Transverse colon (tissue), 4 donors: ENCODE measurements at regions not wholly inside any gene's neighbourhood (a gene's known extent, or its start where the extent isn't known, plus 50 kb on each side); places are given as distances from the start of the nearest gene placed in this dataset.

Experiments
- DNase-seq: peaks from one replicate; pipeline ENCODE4 v3.0.0-alpha.2; 2019
- H3K27ac ChIP-seq, 4 donors: fragments of 200-600 bp; sonication (generic); 2 replicates each; pipeline ENCODE4 v1.5.1; 2016 to 2018; ENCODE audit warnings: inconsistent platforms in 4 of 4
- H3K27me3 ChIP-seq: fragments of 200-600 bp; sonication (generic); 2 replicates; pipeline ENCODE4 v1.5.1; 2017; ENCODE audit warnings: inconsistent platforms
- H3K36me3 ChIP-seq, 4 donors: fragments of 200-600 bp; sonication (generic); 2 replicates each; pipeline ENCODE4 v1.5.1; 2017 to 2019; ENCODE audit warnings: inconsistent platforms in 4 of 4
- H3K4me1 ChIP-seq, 4 donors: fragments of 200-600 bp; sonication (generic); 2 replicates each; pipeline ENCODE4 v1.5.1; 2017 to 2020; ENCODE audit warnings: inconsistent platforms in 4 of 4
- H3K4me3 ChIP-seq, 4 donors: fragments of 200-600 bp; sonication (generic); 1 replicate in 1 of 4; 2 replicates in 3 of 4; pipeline versions ENCODE4 v1.5.1 to v1.6.1; 2017 to 2019; ENCODE audit warnings: inconsistent platforms in 4 of 4
- H3K9me3 ChIP-seq, 2 donors: fragments of 200-600 bp; sonication (generic); 2 replicates each; pipeline ENCODE4 v1.5.1; 2017 to 2019; ENCODE audit warnings: inconsistent platforms in 2 of 2
- CTCF ChIP-seq, 5 experiments: fragments of 200-600 bp in 3 of 5; fragments of 450-650 bp in 2 of 5; sonication (generic) in 3 of 5; IDR thresholded peaks; 1 replicate in 2 of 5; 2 replicates in 3 of 5; pipeline ENCODE4 v1.5.1; 2016 to 2017; ENCODE audit warnings: antibody characterized with exemption in 5 of 5, inconsistent platforms in 3 of 5, mild to moderate bottlenecking in 2 of 5, moderate library complexity in 1 of 5
- EP300 ChIP-seq: sonication (generic); formaldehyde crosslinking; IDR thresholded peaks from one replicate; pipeline ENCODE4 v1.6.1; 2017; ENCODE audit warnings: antibody characterized with exemption, low read depth
- POLR2A ChIP-seq: fragments of 450-650 bp; IDR thresholded peaks from one replicate; pipeline ENCODE4 v1.6.1; 2016; ENCODE audit warnings: antibody characterized with exemption, mild to moderate bottlenecking, moderate library complexity
- POLR2AphosphoS5 ChIP-seq, 3 donors: sonication (generic); formaldehyde crosslinking; IDR thresholded peaks; one replicate each; pipeline ENCODE4 v1.6.1; 2016; ENCODE audit warnings: antibody characterized with exemption in 3 of 3
- WGBS, 2 donors: methylation state at CpG; one replicate each; pipeline ENCODE4 v1.1.5; 2018; ENCODE audit warnings: low coverage in 1 of 2; 5-methylcytosine and 5-hydroxymethylcytosine counted together
- in situ Hi-C, 4 donors: fragments of 200-750 bp; cut with MboI; loops; one replicate each; pipeline versions ENCODE4 v1.15.0 to v1.15.1; 2017; ENCODE audit warnings: low sequenced_read_pairs in 3 of 4, low pct_ligation_motif_present in 1 of 4, low pct_unique_long_range_greater_than_20kb in 1 of 4
- intact Hi-C: fragments of 100-400 bp; cut with DNase I; formaldehyde crosslinking; loops from one replicate; pipeline ENCODE4 v1.15.1; 2023; ENCODE audit warnings: low total_unique reads

DNA sequence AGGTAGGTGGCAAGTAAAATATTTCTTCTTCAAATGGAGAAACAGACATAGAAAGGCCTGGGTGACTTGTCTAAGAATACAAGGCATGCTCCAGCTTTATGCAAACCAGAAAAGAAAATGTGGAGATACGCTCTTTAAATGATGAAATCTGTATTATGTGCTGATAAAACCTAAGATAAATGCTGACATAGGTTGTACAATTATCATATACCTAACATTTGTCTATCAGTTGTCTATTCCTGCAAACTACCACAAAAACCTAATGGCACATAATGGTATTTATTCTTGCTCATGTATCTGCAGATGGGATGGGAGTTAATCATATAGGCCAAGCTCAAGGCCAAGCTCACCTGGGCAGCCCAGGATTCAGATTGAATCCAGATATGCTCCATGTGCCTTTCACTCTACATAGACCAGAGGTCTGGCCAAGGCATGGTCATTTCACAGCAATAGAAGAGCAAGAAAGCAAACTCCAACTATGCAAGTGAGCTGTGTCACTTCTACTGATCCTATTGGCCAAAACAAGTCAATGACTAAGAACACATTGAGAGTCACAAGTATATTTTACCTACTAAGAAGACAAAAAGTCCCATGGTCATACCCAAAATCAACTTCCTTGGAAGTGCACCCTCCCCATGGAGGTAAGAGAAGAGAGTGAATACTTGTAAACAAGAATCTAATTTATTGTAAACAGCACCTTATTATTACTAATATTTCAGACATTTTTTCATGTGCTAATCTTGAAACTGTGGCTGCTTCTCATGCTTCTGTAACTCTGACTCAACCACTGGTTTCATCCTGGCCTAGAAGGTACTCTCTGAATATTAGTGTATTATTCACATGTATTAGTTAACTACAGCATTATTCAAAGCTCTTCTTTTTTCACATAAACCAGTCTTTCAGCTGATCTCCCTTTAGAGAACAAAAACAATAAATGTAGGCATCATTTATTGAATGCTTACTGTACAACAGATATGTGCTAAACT lies 270.7 kb upstream of the SOX9 start:
- Histone ChIP-seq H3K4me1 (no peaks in the 10 kb centered on the region), H3K36me3 (no peaks in the 10 kb centered on the region), H3K27ac (no peak overlapping the region), H3K9me3 (no peaks in the 10 kb centered on the region), H3K27me3 (no peaks in the 10 kb centered on the region), H3K4me3 (no peak overlapping the region)
- intact Hi-C loops = no loop called here
- 48 to 88% methylated on average over 1 of the region's 1 CpG for WGBS, 2 donors
- in situ Hi-C loops = no loop called here
- no peak for DNase-seq
- TF ChIP-seq POLR2A = no peak
- no peak for TF ChIP-seq EP300
- TF ChIP-seq CTCF (IDR thresholded peaks at IDR 0.05) = no peak
- TF ChIP-seq POLR2AphosphoS5 (IDR thresholded peaks at IDR 0.05) = no peak

- no peak for DNase-seq
- Histone ChIP-seq H3K4me1 (no peaks in the 10 kb centered on the region), H3K36me3 (no peaks in the 10 kb centered on the region), H3K27ac (no peak overlapping the region), H3K9me3 (no peaks in the 10 kb centered on the region), H3K27me3 (no peaks in the 10 kb centered on the region), H3K4me3 (no peak overlapping the region)
- TF ChIP-seq POLR2A = no peak
- no peak for TF ChIP-seq EP300
- TF ChIP-seq POLR2AphosphoS5 (IDR thresholded peaks at IDR 0.05) = no peak
- in situ Hi-C loops = no loop called here
- intact Hi-C loops = no loop called here
- WGBS, 2 donors = 67 to 85% methylated on average over 2 of the region's 2 CpGs
These were observed 270.0 kb upstream of the SOX9 start for GRCh38 chr17:71850812-71851211.

GRCh38 chr17:71855010-71855409 lies 265.8 kb upstream of the SOX9 start:
- H3K27ac ChIP-seq = no peak overlapping the region
- no peaks in the 10 kb centered on the region for H3K4me1 ChIP-seq
- no peak for DNase-seq
- no peaks in the 10 kb centered on the region for H3K36me3 ChIP-seq
- H3K27me3 ChIP-seq = no peaks in the 10 kb centered on the region
- WGBS, 2 donors = 78 to 80% methylated on average over 2 to 4 of the region's 4 CpGs
- no peaks in the 10 kb centered on the region for H3K9me3 ChIP-seq
- TF ChIP-seq POLR2A (no peak), EP300 (no peak), POLR2AphosphoS5 (IDR thresholded peaks at IDR 0.05) (no peak)
- intact Hi-C loops (no loop called here), in situ Hi-C loops (no loop called here)
- no peak overlapping the region for H3K4me3 ChIP-seq

- H3K27me3 ChIP-seq = no peaks in the 10 kb centered on the region
- intact Hi-C loops = no loop called here
- no peaks in the 10 kb centered on the region for H3K36me3 ChIP-seq
- no peak overlapping the region for H3K27ac ChIP-seq
- no peak for TF ChIP-seq POLR2AphosphoS5 (IDR thresholded peaks at IDR 0.05)
- TF ChIP-seq EP300 = no peak
- no peak for TF ChIP-seq POLR2A
- no peak for TF ChIP-seq CTCF (IDR thresholded peaks at IDR 0.05)
- in situ Hi-C loops = no loop called here
- H3K4me1 ChIP-seq = peaks cover 0 to 13% (median 1%) of the 10 kb centered on the region in 4 donors
- no peak for DNase-seq
- 66 to 86% methylated on average over 2 of the region's 2 CpGs for WGBS, 2 donors
- H3K4me3 ChIP-seq = no peak overlapping the region
- H3K9me3 ChIP-seq = no peaks in the 10 kb centered on the region
These were observed 256.1 kb upstream of the SOX9 start for GRCh38 chr17:71864755-71865154.

- Histone ChIP-seq H3K27me3 (no peaks in the 10 kb centered on the region), H3K36me3 (no peaks in the 10 kb centered on the region), H3K9me3 (no peaks in the 10 kb centered on the region), H3K4me1 (peaks cover 0 to 13% (median 1%) of the 10 kb centered on the region in 4 donors), H3K27ac (no peak overlapping the region), H3K4me3 (no peak overlapping the region)
- in situ Hi-C loops = no loop called here
- DNase-seq = peak; percentile 9
- 81 to 100% methylated on average over 2 to 7 of the region's 7 CpGs for WGBS, 2 donors
- TF ChIP-seq CTCF (IDR thresholded peaks at IDR 0.05) = no peak
- no peak for TF ChIP-seq POLR2AphosphoS5 (IDR thresholded peaks at IDR 0.05)
- no peak for TF ChIP-seq POLR2A
- TF ChIP-seq EP300 = no peak
- intact Hi-C loops = no loop called here
These were observed 254.7 kb upstream of the SOX9 start for GRCh38 chr17:71866095-71866494.
